Breast epithelium (tissue), 4 donors: ENCODE measurements at regions not wholly inside any gene's neighbourhood (a gene's known extent, or its start where the extent isn't known, plus 50 kb on each side); places are given as distances from the start of the nearest gene placed in this dataset.

Experiments
- DNase-seq, 2 donors: peaks; one replicate each; pipeline ENCODE4 v3.0.0-alpha.2; 2019; ENCODE audit warnings: low spot score in 2 of 2
- H3K27ac ChIP-seq, 2 donors: fragments of 200-600 bp; sonication (generic) in 1 of 2; one replicate each; pipeline ENCODE4 v1.5.1; 2016 to 2019; ENCODE audit warnings: mild to moderate bottlenecking in 1 of 2
- H3K27me3 ChIP-seq, 2 donors: fragments of 200-600 bp; sonication (generic) in 1 of 2; one replicate each; pipeline versions ENCODE4 v1.5.1 to v1.6.0; 2017 to 2019; ENCODE audit warnings: control low read depth in 1 of 2, mild to moderate bottlenecking in 1 of 2
- H3K36me3 ChIP-seq: fragments of 200-600 bp; one replicate; pipeline ENCODE4 v1.5.1; 2019
- H3K4me1 ChIP-seq, 2 donors: fragments of 200-600 bp; sonication (generic); one replicate each; pipeline ENCODE4 v1.5.1; 2016 to 2019; ENCODE audit warnings: control low read depth in 1 of 2
- H3K4me3 ChIP-seq, 3 donors: fragments of 200-600 bp; sonication (generic); 1 replicate in 2 of 3; 2 replicates in 1 of 3; pipeline ENCODE4 v1.5.1; 2016 to 2019; ENCODE audit warnings: mild to moderate bottlenecking in 3 of 3, moderate library complexity in 2 of 3
- H3K9me3 ChIP-seq, 2 donors: fragments of 200-600 bp; sonication (generic) in 1 of 2; one replicate each; pipeline ENCODE4 v1.5.1; 2016 to 2019; ENCODE audit warnings: control low read depth in 1 of 2
- CTCF ChIP-seq, 3 donors: fragments of 450-650 bp; IDR thresholded peaks; one replicate each; pipeline ENCODE4 v1.5.1; 2016 to 2017; ENCODE audit warnings: antibody characterized with exemption in 3 of 3, mild to moderate bottlenecking in 3 of 3, moderate library complexity in 3 of 3
- POLR2A ChIP-seq: fragments of 450-650 bp; IDR thresholded peaks from one replicate; pipeline ENCODE4 v1.6.1; 2016; ENCODE audit warnings: antibody characterized with exemption, mild to moderate bottlenecking, moderate library complexity
- POLR2AphosphoS5 ChIP-seq, 3 donors: sonication (generic); formaldehyde crosslinking; IDR thresholded peaks; one replicate each; pipeline ENCODE4 v1.6.1; 2017; ENCODE audit warnings: antibody characterized with exemption in 3 of 3
- intact Hi-C: fragments of 100-400 bp; cut with DNase I; formaldehyde crosslinking; loops from one replicate; pipeline ENCODE4 v1.15.1; 2023; ENCODE audit warnings: low total_unique reads

GRCh38 chr20:11794525-11794924, 123.2 kb upstream of the BTBD3 start:
- H3K27me3 ChIP-seq: no peaks in the 10 kb centered on the region
- no peaks in the 10 kb centered on the region for H3K36me3 ChIP-seq
- no peak overlapping the region for H3K27ac ChIP-seq
- TF ChIP-seq POLR2AphosphoS5 (IDR thresholded peaks at IDR 0.05) (no peak), POLR2A (no peak), CTCF (IDR thresholded peaks at IDR 0.05) (no peak)
- H3K9me3 ChIP-seq: no peaks in the 10 kb centered on the region
- intact Hi-C loops: no loop called here
- H3K4me3 ChIP-seq: no peak overlapping the region
- no peaks in the 10 kb centered on the region for H3K4me1 ChIP-seq
- no peak for DNase-seq

- Histone ChIP-seq H3K9me3 (no peaks in the 10 kb centered on the region), H3K27ac (no peak overlapping the region), H3K4me3 (no peak overlapping the region), H3K4me1 (no peaks in the 10 kb centered on the region), H3K36me3 (no peaks in the 10 kb centered on the region), H3K27me3 (no peaks in the 10 kb centered on the region)
- no peak for DNase-seq
- TF ChIP-seq CTCF (IDR thresholded peaks at IDR 0.05): no peak
- TF ChIP-seq POLR2AphosphoS5 (IDR thresholded peaks at IDR 0.05): no peak
- TF ChIP-seq POLR2A: no peak
- intact Hi-C loops: loop anchor here (5.0 kb wide), 1 partner anchor 1583 kb away; no protein-coding TSS in a partner anchor
Observed at GRCh38 chr20:11795071-11795615, 122.5 kb upstream of the BTBD3 start.

- TF ChIP-seq POLR2A (no peak), POLR2AphosphoS5 (IDR thresholded peaks at IDR 0.05) (no peak), CTCF (IDR thresholded peaks at IDR 0.05) (no peak)
- H3K27me3 ChIP-seq: no peaks in the 10 kb centered on the region
- H3K36me3 ChIP-seq: no peaks in the 10 kb centered on the region
- H3K4me1 ChIP-seq: no peaks in the 10 kb centered on the region
- DNase-seq: no peak
- H3K9me3 ChIP-seq: no peaks in the 10 kb centered on the region
- no peak overlapping the region for H3K4me3 ChIP-seq
- intact Hi-C loops: loop anchor here (5.0 kb wide), 1 partner anchor 1584 kb away; no protein-coding TSS in a partner anchor
- H3K27ac ChIP-seq: no peak overlapping the region
Observed at GRCh38 chr20:11796026-11796425, 121.7 kb upstream of the BTBD3 start.

- H3K27me3 ChIP-seq: no peaks in the 10 kb centered on the region
- H3K9me3 ChIP-seq: no peaks in the 10 kb centered on the region
- intact Hi-C loops: loop anchor here (5.0 kb wide), 1 partner anchor 1585 kb away; no protein-coding TSS in a partner anchor
- DNase-seq: no peak
- no peaks in the 10 kb centered on the region for H3K4me1 ChIP-seq
- H3K4me3 ChIP-seq: no peak overlapping the region
- TF ChIP-seq POLR2AphosphoS5 (IDR thresholded peaks at IDR 0.05) (no peak), CTCF (IDR thresholded peaks at IDR 0.05) (no peak), POLR2A (no peak)
- H3K27ac ChIP-seq: no peak overlapping the region
- H3K36me3 ChIP-seq: no peaks in the 10 kb centered on the region
Observed at GRCh38 chr20:11797156-11797555, 120.5 kb upstream of the BTBD3 start.

- Histone ChIP-seq H3K27me3 (no peaks in the 10 kb centered on the region), H3K9me3 (no peaks in the 10 kb centered on the region), H3K4me1 (no peaks in the 10 kb centered on the region), H3K27ac (no peak overlapping the region), H3K36me3 (no peaks in the 10 kb centered on the region), H3K4me3 (no peak overlapping the region)
- intact Hi-C loops: loop anchor here (5.0 kb wide), 1 partner anchor 1587 kb away; no protein-coding TSS in a partner anchor
- no peak for DNase-seq
- TF ChIP-seq POLR2A: no peak
- no peak for TF ChIP-seq POLR2AphosphoS5 (IDR thresholded peaks at IDR 0.05)
- no peak for TF ChIP-seq CTCF (IDR thresholded peaks at IDR 0.05)
Observed at GRCh38 chr20:11799281-11799684, 118.4 kb upstream of the BTBD3 start.
